ENCODE measurements at regions not wholly inside any gene's neighbourhood (a gene's known extent, or its start where the extent isn't known, plus 50 kb on each side); places are given as distances from the start of the nearest gene placed in this dataset.

DNA sequence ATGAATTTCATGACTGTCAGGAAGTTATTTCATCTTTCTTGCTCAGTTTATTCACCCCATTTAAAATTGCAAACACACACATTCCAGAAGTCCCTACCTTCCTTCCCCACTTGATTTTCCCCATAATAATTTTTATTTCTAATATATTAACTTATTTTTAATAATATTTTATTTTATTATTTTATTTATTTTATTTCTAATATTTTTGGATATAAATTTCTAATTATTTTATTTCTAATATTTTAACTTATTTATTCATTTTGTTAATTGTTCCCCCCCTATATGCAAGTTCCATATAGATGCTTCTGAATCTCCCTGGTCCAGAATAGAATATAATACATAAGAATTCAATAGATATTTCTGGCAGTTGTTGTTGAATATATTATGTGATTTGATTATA, 293.7 kb upstream of the CPEB2 start:
- no peak overlapping the region for H3K4me3 ChIP-seq (ENCODE audit: low read length)

GRCh38 chr4:14711259-14711658, 291.0 kb upstream of the CPEB2 start:
- H3K4me3 ChIP-seq (ENCODE audit: low read length), result no peak overlapping the region
- no peak overlapping the region for H3K9ac ChIP-seq (ENCODE audit: low read length)
- no peak overlapping the region for H3K27ac ChIP-seq (ENCODE audit: low read depth, low read length)
- H3K4me1 ChIP-seq (ENCODE audit: control insufficient read depth, insufficient read depth, low read length), result no peaks in the 10 kb centered on the region
- H3K36me3 ChIP-seq (ENCODE audit: control insufficient read depth, insufficient read depth, low read length), result no peaks in the 10 kb centered on the region
- H3K27me3 ChIP-seq (ENCODE audit: control insufficient read depth, insufficient read depth, low read length), result no peaks in the 10 kb centered on the region

More for the DNA sequence above, 293.7 kb upstream of the CPEB2 start:
- Histone ChIP-seq H3K9ac (ENCODE audit: low read length) (no peak overlapping the region), H3K27me3 (ENCODE audit: control insufficient read depth, insufficient read depth, low read length) (no peaks in the 10 kb centered on the region), H3K36me3 (ENCODE audit: control insufficient read depth, insufficient read depth, low read length) (no peaks in the 10 kb centered on the region), H3K4me1 (ENCODE audit: control insufficient read depth, insufficient read depth, low read length) (no peaks in the 10 kb centered on the region), H3K27ac (ENCODE audit: low read depth, low read length) (no peak overlapping the region)

DNA sequence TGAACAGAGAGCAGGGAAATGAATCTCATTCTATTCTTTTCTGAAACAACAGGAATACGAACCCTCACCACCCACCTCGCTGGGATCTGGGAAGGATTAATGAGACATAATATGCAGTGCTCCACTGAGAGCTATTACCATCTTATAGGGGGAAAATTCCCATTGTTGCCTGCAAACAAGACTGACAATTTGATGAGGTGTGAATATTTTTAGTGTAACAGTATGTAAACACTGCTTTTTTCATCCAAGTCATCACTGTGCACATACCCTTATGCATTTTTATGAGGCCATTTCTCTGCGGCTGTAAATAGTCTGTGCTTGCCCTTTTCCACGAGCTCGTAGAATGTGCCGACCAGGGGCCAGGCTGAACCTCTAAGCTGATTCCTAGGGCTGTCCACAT, 285.6 kb upstream of the CPEB2 start:
- H3K27ac ChIP-seq (ENCODE audit: low read depth, low read length), result no peak overlapping the region
- H3K4me3 ChIP-seq (ENCODE audit: low read length), result no peak overlapping the region
- no peaks in the 10 kb centered on the region for H3K36me3 ChIP-seq (ENCODE audit: control insufficient read depth, insufficient read depth, low read length)
- H3K9ac ChIP-seq (ENCODE audit: low read length), result no peak overlapping the region
- peaks cover 2% of the 10 kb centered on the region for H3K4me1 ChIP-seq (ENCODE audit: control insufficient read depth, insufficient read depth, low read length)
- H3K27me3 ChIP-seq (ENCODE audit: control insufficient read depth, insufficient read depth, low read length), result no peaks in the 10 kb centered on the region

GRCh38 chr4:14719053-14719452, 283.2 kb upstream of the CPEB2 start:
- Histone ChIP-seq H3K4me1 (ENCODE audit: control insufficient read depth, insufficient read depth, low read length) (peaks cover 2% of the 10 kb centered on the region), H3K27me3 (ENCODE audit: control insufficient read depth, insufficient read depth, low read length) (no peaks in the 10 kb centered on the region), H3K36me3 (ENCODE audit: control insufficient read depth, insufficient read depth, low read length) (no peaks in the 10 kb centered on the region), H3K4me3 (ENCODE audit: low read length) (no peak overlapping the region), H3K9ac (ENCODE audit: low read length) (no peak overlapping the region), H3K27ac (ENCODE audit: low read depth, low read length) (no peak overlapping the region)

GRCh38 chr4:14726441-14726840, 275.8 kb upstream of the CPEB2 start:
- Histone ChIP-seq H3K27ac (ENCODE audit: low read depth, low read length) (no peak overlapping the region), H3K36me3 (ENCODE audit: control insufficient read depth, insufficient read depth, low read length) (no peaks in the 10 kb centered on the region), H3K4me3 (ENCODE audit: low read length) (no peak overlapping the region), H3K4me1 (ENCODE audit: control insufficient read depth, insufficient read depth, low read length) (no peaks in the 10 kb centered on the region), H3K9ac (ENCODE audit: low read length) (no peak overlapping the region), H3K27me3 (ENCODE audit: control insufficient read depth, insufficient read depth, low read length) (no peaks in the 10 kb centered on the region)

- Histone ChIP-seq H3K9ac (ENCODE audit: low read length) (no peak overlapping the region), H3K4me1 (ENCODE audit: control insufficient read depth, insufficient read depth, low read length) (no peaks in the 10 kb centered on the region), H3K27me3 (ENCODE audit: control insufficient read depth, insufficient read depth, low read length) (no peaks in the 10 kb centered on the region), H3K4me3 (ENCODE audit: low read length) (no peak overlapping the region), H3K27ac (ENCODE audit: low read depth, low read length) (no peak overlapping the region), H3K36me3 (ENCODE audit: control insufficient read depth, insufficient read depth, low read length) (no peaks in the 10 kb centered on the region)
These were observed 275.4 kb upstream of the CPEB2 start for GRCh38 chr4:14726877-14727361.

GRCh38 chr4:14729282-14730000, 272.8 kb upstream of the CPEB2 start:
- Histone ChIP-seq H3K27ac (ENCODE audit: low read depth, low read length) (no peak overlapping the region), H3K4me3 (ENCODE audit: low read length) (no peak overlapping the region), H3K4me1 (ENCODE audit: control insufficient read depth, insufficient read depth, low read length) (no peaks in the 10 kb centered on the region), H3K36me3 (ENCODE audit: control insufficient read depth, insufficient read depth, low read length) (no peaks in the 10 kb centered on the region), H3K9ac (ENCODE audit: low read length) (no peak overlapping the region), H3K27me3 (ENCODE audit: control insufficient read depth, insufficient read depth, low read length) (no peaks in the 10 kb centered on the region)

DNA sequence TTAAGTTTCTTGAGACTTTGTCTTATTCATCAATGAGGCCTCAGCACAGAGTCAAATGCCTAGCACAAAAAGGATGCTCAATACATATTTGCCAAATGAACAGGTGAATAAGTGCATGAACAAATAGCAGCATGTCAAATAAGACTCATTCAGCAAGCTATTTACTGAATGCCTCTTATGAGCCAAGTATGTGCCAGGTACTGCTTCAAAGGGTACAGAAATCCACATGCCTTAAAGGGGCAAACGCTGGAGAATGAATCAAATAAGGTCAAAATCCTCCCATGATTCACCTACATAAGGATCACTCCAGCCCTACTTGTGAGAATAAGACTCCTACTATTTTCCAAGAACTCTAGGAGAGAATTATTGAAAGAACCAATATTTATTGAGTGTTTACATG, 260.2 kb upstream of the CPEB2 start:
- H3K4me1 ChIP-seq (ENCODE audit: control insufficient read depth, insufficient read depth, low read length), result no peaks in the 10 kb centered on the region
- no peak overlapping the region for H3K27ac ChIP-seq (ENCODE audit: low read depth, low read length)
- H3K9ac ChIP-seq (ENCODE audit: low read length), result no peak overlapping the region
- H3K36me3 ChIP-seq (ENCODE audit: control insufficient read depth, insufficient read depth, low read length), result no peaks in the 10 kb centered on the region
- no peak overlapping the region for H3K4me3 ChIP-seq (ENCODE audit: low read length)
- H3K27me3 ChIP-seq (ENCODE audit: control insufficient read depth, insufficient read depth, low read length), result no peaks in the 10 kb centered on the region

DNA sequence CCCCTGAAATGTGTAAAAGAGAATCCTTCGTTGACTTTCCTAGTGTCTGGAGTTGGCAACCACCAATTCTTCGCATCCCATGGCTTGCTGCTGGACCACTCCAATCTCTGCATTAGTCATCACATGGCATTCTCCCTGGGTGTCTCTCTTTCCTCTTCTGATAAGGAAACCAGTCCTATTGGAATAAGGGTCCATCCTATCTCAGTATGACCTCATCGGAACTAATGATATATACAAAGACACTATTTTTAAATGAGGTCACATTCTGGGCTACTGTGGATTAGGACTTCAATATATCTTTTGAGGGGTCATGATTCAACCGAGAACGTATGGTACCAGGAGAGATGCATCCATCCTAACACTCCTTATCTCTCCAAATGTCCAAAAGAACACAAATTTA, 259.1 kb upstream of the CPEB2 start:
- Histone ChIP-seq H3K4me1 (ENCODE audit: control insufficient read depth, insufficient read depth, low read length) (no peaks in the 10 kb centered on the region), H3K27ac (ENCODE audit: low read depth, low read length) (no peak overlapping the region), H3K4me3 (ENCODE audit: low read length) (no peak overlapping the region), H3K9ac (ENCODE audit: low read length) (no peak overlapping the region), H3K27me3 (ENCODE audit: control insufficient read depth, insufficient read depth, low read length) (no peaks in the 10 kb centered on the region), H3K36me3 (ENCODE audit: control insufficient read depth, insufficient read depth, low read length) (no peaks in the 10 kb centered on the region)

DNA sequence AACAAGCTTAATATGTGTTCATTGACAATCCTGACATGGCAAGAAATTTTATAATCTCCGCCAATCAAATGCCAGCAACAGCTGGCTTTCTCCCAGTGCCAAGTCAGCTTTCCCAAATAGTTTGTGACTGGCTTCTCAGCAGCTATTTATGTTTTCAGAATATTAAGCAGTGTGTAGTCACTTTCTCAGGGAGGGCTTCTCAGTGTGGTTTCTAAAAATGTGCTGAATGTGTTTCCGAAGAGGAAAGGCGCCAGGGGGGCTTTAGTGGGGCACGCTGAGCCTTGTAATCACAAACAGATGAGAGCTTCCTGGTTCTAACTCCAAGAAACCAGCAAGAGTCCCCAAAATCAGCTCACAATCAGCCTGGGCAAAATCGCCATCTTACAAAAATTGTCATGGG, 258.7 kb upstream of the CPEB2 start:
- H3K4me3 ChIP-seq (ENCODE audit: low read length), result no peak overlapping the region
- H3K36me3 ChIP-seq (ENCODE audit: control insufficient read depth, insufficient read depth, low read length), result no peaks in the 10 kb centered on the region
- no peaks in the 10 kb centered on the region for H3K4me1 ChIP-seq (ENCODE audit: control insufficient read depth, insufficient read depth, low read length)
- no peak overlapping the region for H3K27ac ChIP-seq (ENCODE audit: low read depth, low read length)
- H3K27me3 ChIP-seq (ENCODE audit: control insufficient read depth, insufficient read depth, low read length), result no peaks in the 10 kb centered on the region
- H3K9ac ChIP-seq (ENCODE audit: low read length), result no peak overlapping the region

GRCh38 chr4:14744346-14744745, 257.9 kb upstream of the CPEB2 start:
- H3K9ac ChIP-seq (ENCODE audit: low read length), result no peak overlapping the region
- no peak overlapping the region for H3K4me3 ChIP-seq (ENCODE audit: low read length)
- no peaks in the 10 kb centered on the region for H3K4me1 ChIP-seq (ENCODE audit: control insufficient read depth, insufficient read depth, low read length)
- no peaks in the 10 kb centered on the region for H3K27me3 ChIP-seq (ENCODE audit: control insufficient read depth, insufficient read depth, low read length)
- no peaks in the 10 kb centered on the region for H3K36me3 ChIP-seq (ENCODE audit: control insufficient read depth, insufficient read depth, low read length)
- no peak overlapping the region for H3K27ac ChIP-seq (ENCODE audit: low read depth, low read length)

GRCh38 chr4:14749910-14750309, 252.4 kb upstream of the CPEB2 start:
- no peak overlapping the region for H3K4me3 ChIP-seq (ENCODE audit: low read length)
- H3K27me3 ChIP-seq (ENCODE audit: control insufficient read depth, insufficient read depth, low read length), result no peaks in the 10 kb centered on the region
- H3K27ac ChIP-seq (ENCODE audit: low read depth, low read length), result no peak overlapping the region

DNA sequence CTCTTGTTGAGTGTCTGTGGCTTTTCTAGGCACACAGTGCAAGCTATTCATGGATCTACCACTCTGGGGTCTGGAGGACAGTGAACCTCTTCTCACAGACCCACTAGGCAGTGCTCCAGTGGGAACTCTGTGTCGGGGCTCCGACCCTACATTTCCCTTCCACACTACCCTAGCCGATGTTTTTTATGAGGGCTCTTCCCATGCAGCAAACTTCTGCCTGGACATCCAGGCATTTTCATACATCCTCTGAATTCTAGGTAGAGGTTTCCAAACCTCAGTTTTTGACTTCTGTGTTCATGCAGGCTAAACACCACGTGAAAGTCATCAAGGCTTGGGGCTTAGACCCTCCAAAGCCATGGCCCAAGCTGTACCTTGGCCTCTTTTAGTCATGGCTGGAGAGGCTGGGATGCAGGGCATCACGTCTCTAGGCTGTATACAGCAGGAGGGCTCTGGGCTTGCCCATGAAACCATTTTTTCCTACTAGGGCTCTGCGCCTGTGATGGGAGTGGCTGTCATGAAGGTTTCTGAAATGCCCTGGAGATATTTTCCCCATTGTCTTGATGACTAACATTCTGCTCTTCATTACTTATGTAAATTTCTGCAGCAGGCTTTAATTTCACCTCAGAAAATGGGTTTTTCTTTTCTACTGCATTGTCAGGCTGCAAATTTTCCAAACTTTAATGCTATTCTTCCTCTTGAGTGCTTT, 249.8 kb upstream of the CPEB2 start:
- Histone ChIP-seq H3K4me3 (ENCODE audit: low read length) (no peak overlapping the region), H3K9ac (ENCODE audit: low read length) (no peak overlapping the region), H3K27me3 (ENCODE audit: control insufficient read depth, insufficient read depth, low read length) (no peaks in the 10 kb centered on the region), H3K27ac (ENCODE audit: low read depth, low read length) (no peak overlapping the region), H3K4me1 (ENCODE audit: control insufficient read depth, insufficient read depth, low read length) (no peaks in the 10 kb centered on the region), H3K36me3 (ENCODE audit: control insufficient read depth, insufficient read depth, low read length) (no peaks in the 10 kb centered on the region)

More at GRCh38 chr4:14749910-14750309, 252.4 kb upstream of the CPEB2 start:
- Histone ChIP-seq H3K9ac (ENCODE audit: low read length) (no peak overlapping the region), H3K4me1 (ENCODE audit: control insufficient read depth, insufficient read depth, low read length) (no peaks in the 10 kb centered on the region), H3K36me3 (ENCODE audit: control insufficient read depth, insufficient read depth, low read length) (no peaks in the 10 kb centered on the region)

Measured in rectal smooth muscle tissue (tissue), 1 donor.